ENCODE measurements at regions not wholly inside any gene's neighbourhood (a gene's known extent, or its start where the extent isn't known, plus 50 kb on each side); places are given as distances from the start of the nearest gene placed in this dataset.

DNA sequence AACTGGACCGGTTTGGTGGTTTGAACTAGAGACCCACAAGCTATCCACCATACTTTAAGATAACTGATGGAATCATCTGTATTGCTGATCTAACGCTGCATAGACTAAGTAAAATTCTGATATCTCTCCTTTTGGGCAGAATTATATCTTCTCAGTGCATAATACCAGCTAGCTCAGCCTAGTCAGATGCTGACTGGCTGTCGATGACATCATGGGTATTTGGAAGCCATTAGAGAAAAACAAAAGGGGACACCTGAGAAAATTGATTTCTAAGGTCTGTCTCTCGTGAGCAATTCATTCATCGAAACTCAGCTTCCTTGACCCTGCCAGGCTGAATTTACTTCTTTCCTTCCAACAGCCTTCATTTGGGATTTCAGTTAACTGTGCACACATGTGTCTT lies 263.0 kb upstream of the CCL2 start:
- H3K4me1 ChIP-seq (ENCODE audit: control insufficient read depth in 2 of 2, insufficient read depth in 2 of 2, low read length in 2 of 2): no peaks in the 10 kb centered on the region
- CTCF ChIA-PET: no interaction called here
- H3K27ac Mint-ChIP-seq: no peak overlapping the region
- no peak overlapping the region for H3K4me3 ChIP-seq (ENCODE audit: control extremely low read depth in 1 of 5, extremely low read depth in 1 of 5, insufficient read depth in 1 of 5, low read depth in 2 of 5, low read length in 4 of 5)
- no peak for DNase-seq
- H3K9ac ChIP-seq (ENCODE audit: low read length): no peak overlapping the region
- H3K4me1 Mint-ChIP-seq: no peaks in the 10 kb centered on the region
- H3K4me3 Mint-ChIP-seq: no peak overlapping the region
- H2AFZ ChIP-seq (ENCODE audit: insufficient read depth, low read depth, low read length, poor library complexity, severe bottlenecking): no peak overlapping the region
- H3K9me3 Mint-ChIP-seq (ENCODE audit: insufficient read depth): no peaks in the 10 kb centered on the region
- POLR2A ChIA-PET: no interaction called here
- H3K9me3 ChIP-seq (ENCODE audit: control extremely low read depth in 1 of 3, control insufficient read depth in 2 of 3, insufficient read depth in 1 of 3, low read length in 2 of 3): no peaks in the 10 kb centered on the region
- 71% methylated on average over 4 of the region's 5 CpGs for WGBS (ENCODE audit: insufficient coverage)
- intact Hi-C loops (cut with micrococcal nuclease): no loop called here
- no peaks in the 10 kb centered on the region for H3K27me3 ChIP-seq (replicated peaks in 1 of 4; ENCODE audit: control extremely low read depth in 1 of 4, control insufficient read depth in 3 of 4, insufficient read depth in 4 of 4, low read length in 3 of 4)
- no peaks in the 10 kb centered on the region for H3K79me2 ChIP-seq (ENCODE audit: control insufficient read depth, insufficient read depth, low read length)
- no peaks in the 10 kb centered on the region for H4K20me1 ChIP-seq (ENCODE audit: control insufficient read depth, insufficient read depth, low read length, poor library complexity, severe bottlenecking)
- peaks cover 7% of the 10 kb centered on the region for H3K27me3 Mint-ChIP-seq
- TF ChIP-seq, protein P1, sequence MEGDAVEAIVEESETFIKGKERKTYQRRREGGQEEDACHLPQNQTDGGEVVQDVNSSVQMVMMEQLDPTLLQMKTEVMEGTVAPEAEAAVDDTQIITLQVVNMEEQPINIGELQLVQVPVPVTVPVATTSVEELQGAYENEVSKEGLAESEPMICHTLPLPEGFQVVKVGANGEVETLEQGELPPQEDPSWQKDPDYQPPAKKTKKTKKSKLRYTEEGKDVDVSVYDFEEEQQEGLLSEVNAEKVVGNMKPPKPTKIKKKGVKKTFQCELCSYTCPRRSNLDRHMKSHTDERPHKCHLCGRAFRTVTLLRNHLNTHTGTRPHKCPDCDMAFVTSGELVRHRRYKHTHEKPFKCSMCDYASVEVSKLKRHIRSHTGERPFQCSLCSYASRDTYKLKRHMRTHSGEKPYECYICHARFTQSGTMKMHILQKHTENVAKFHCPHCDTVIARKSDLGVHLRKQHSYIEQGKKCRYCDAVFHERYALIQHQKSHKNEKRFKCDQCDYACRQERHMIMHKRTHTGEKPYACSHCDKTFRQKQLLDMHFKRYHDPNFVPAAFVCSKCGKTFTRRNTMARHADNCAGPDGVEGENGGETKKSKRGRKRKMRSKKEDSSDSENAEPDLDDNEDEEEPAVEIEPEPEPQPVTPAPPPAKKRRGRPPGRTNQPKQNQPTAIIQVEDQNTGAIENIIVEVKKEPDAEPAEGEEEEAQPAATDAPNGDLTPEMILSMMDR (IDR thresholded peaks at IDR 0.05): no peak
- no peak for TF ChIP-seq EZH2 (IDR thresholded peaks at IDR 0.05; ENCODE audit: borderline replicate concordance, insufficient read depth, low read depth, low read length, poor library complexity, severe bottlenecking)
- H3K36me3 ChIP-seq (replicated peaks in 1 of 2; ENCODE audit: control extremely low read depth in 1 of 2, control insufficient read depth in 1 of 2, extremely low read depth in 1 of 2, insufficient read depth in 2 of 2, low read length in 1 of 2): no peaks in the 10 kb centered on the region
- ATAC-seq (ENCODE audit: low read depth): no peak
- H3K4me2 ChIP-seq (replicated peaks; ENCODE audit: low read depth, low read length, poor library complexity, severe bottlenecking): no peak overlapping the region
- no peak overlapping the region for H3K27ac ChIP-seq (ENCODE audit: low read length in 2 of 2)

DNA sequence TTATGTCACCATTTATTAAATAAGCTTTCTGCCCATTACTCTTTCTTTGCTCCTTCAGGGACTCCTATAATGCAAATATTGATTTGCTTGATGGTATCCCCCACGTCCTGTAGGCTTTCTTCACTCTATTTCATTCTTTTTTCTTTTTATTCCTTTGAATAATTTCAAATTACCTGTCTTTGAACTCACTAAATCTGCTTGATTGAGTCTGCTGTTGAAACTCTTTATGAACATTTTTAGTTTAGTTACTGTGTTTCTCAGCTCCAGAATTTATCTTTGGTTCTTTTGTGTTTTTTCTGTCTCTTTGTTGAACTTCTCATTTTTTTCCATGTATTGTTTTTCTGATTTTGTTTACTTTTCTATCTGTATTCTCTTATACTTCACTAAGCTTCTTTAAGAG lies 254.4 kb upstream of the CCL2 start:
- WGBS (ENCODE audit: insufficient coverage): no CpG with 5 or more reads among the region's 1 CpG

More for the DNA sequence above, 254.4 kb upstream of the CCL2 start:
- H3K4me3 Mint-ChIP-seq: no peak overlapping the region
- no peak overlapping the region for H2AFZ ChIP-seq (ENCODE audit: insufficient read depth, low read depth, low read length, poor library complexity, severe bottlenecking)
- H3K4me2 ChIP-seq (replicated peaks; ENCODE audit: low read depth, low read length, poor library complexity, severe bottlenecking): no peak overlapping the region
- H3K4me1 ChIP-seq (ENCODE audit: control insufficient read depth in 2 of 2, insufficient read depth in 2 of 2, low read length in 2 of 2): no peaks in the 10 kb centered on the region
- no peak overlapping the region for H3K4me3 ChIP-seq (ENCODE audit: control extremely low read depth in 1 of 5, extremely low read depth in 1 of 5, insufficient read depth in 1 of 5, low read depth in 2 of 5, low read length in 4 of 5)
- peaks cover 6% of the 10 kb centered on the region for H3K9me3 Mint-ChIP-seq (ENCODE audit: insufficient read depth)
- ATAC-seq (ENCODE audit: low read depth) (no peak), DNase-seq (no peak)
- CTCF ChIA-PET: no interaction called here
- TF ChIP-seq EZH2 (IDR thresholded peaks at IDR 0.05; ENCODE audit: borderline replicate concordance, insufficient read depth, low read depth, low read length, poor library complexity, severe bottlenecking): no peak
- TF ChIP-seq, protein P1 (IDR thresholded peaks at IDR 0.05): no peak
- no peaks in the 10 kb centered on the region for H3K4me1 Mint-ChIP-seq
- no peaks in the 10 kb centered on the region for H3K36me3 ChIP-seq (replicated peaks in 1 of 2; ENCODE audit: control extremely low read depth in 1 of 2, control insufficient read depth in 1 of 2, extremely low read depth in 1 of 2, insufficient read depth in 2 of 2, low read length in 1 of 2)
- no peak overlapping the region for H3K27ac Mint-ChIP-seq
- no peak overlapping the region for H3K9ac ChIP-seq (ENCODE audit: low read length)
- no peaks in the 10 kb centered on the region for H4K20me1 ChIP-seq (ENCODE audit: control insufficient read depth, insufficient read depth, low read length, poor library complexity, severe bottlenecking)
- POLR2A ChIA-PET: no interaction called here
- H3K27me3 Mint-ChIP-seq: peaks cover 32% of the 10 kb centered on the region
- intact Hi-C loops (cut with micrococcal nuclease): no loop called here
- H3K79me2 ChIP-seq (ENCODE audit: control insufficient read depth, insufficient read depth, low read length): no peaks in the 10 kb centered on the region
- H3K9me3 ChIP-seq (ENCODE audit: control extremely low read depth in 1 of 3, control insufficient read depth in 2 of 3, insufficient read depth in 1 of 3, low read length in 2 of 3): peaks cover 0 to 13% (median 11%) of the 10 kb centered on the region in 3 donors
- no peak overlapping the region for H3K27ac ChIP-seq (ENCODE audit: low read length in 2 of 2)
- peaks cover 0 to 5% (median 0%) of the 10 kb centered on the region in 4 experiments for H3K27me3 ChIP-seq (replicated peaks in 1 of 4; ENCODE audit: control extremely low read depth in 1 of 4, control insufficient read depth in 3 of 4, insufficient read depth in 4 of 4, low read length in 3 of 4)
